ENCODE measurements at regions not wholly inside any gene's neighbourhood (a gene's known extent, or its start where the extent isn't known, plus 50 kb on each side); places are given as distances from the start of the nearest gene placed in this dataset.

- Histone ChIP-seq H3K9me3 (ENCODE audit: control insufficient read depth, low read length) (no peaks in the 10 kb centered on the region), H3K36me3 (ENCODE audit: control insufficient read depth, insufficient read depth, low read length) (no peaks in the 10 kb centered on the region), H3K27ac (ENCODE audit: low read depth, low read length) (no peak overlapping the region), H3K4me3 (ENCODE audit: low read length) (no peak overlapping the region), H3K27me3 (ENCODE audit: control insufficient read depth, insufficient read depth, low read length, poor library complexity, severe bottlenecking) (no peaks in the 10 kb centered on the region), H3K9ac (ENCODE audit: extremely low read depth, low read length, poor library complexity, severe bottlenecking) (no peak overlapping the region), H3K4me1 (ENCODE audit: control insufficient read depth, insufficient read depth, low read length) (no peaks in the 10 kb centered on the region)
- DNase-seq: no peak
- Mint-ChIP-seq H3K4me3 (no peak overlapping the region), H3K9me3 (peaks cover 18% of the 10 kb centered on the region), H3K27me3 (ENCODE audit: insufficient read depth) (no peaks in the 10 kb centered on the region), H3K4me1 (peaks cover 19% of the 10 kb centered on the region), H3K27ac (no peak overlapping the region), H3K36me3 (ENCODE audit: low read depth) (no peaks in the 10 kb centered on the region)
- no peak for TF ChIP-seq CTCF (conservative IDR thresholded peaks at IDR 0.05)
- WGBS, 2 experiments (ENCODE audit: insufficient coverage in 1 of 2, insufficient read length in 1 of 2): 86% methylated on average over 7 of the region's 7 CpGs; no CpG with 5 or more reads in 1 of the 2 experiments
Measured at GRCh38 chr15:91456251-91456718, 356.2 kb downstream of the SV2B start.

- H3K27ac ChIP-seq (ENCODE audit: low read depth, low read length): no peak overlapping the region
- Mint-ChIP-seq H3K9me3 (peaks cover 13% of the 10 kb centered on the region), H3K27me3 (ENCODE audit: insufficient read depth) (no peaks in the 10 kb centered on the region), H3K4me1 (peaks cover 22% of the 10 kb centered on the region), H3K27ac (no peak overlapping the region), H3K4me3 (no peak overlapping the region), H3K36me3 (ENCODE audit: low read depth) (no peaks in the 10 kb centered on the region)
- no peak for TF ChIP-seq CTCF (conservative IDR thresholded peaks at IDR 0.05)
- H3K27me3 ChIP-seq (ENCODE audit: control insufficient read depth, insufficient read depth, low read length, poor library complexity, severe bottlenecking): no peaks in the 10 kb centered on the region
- no peak overlapping the region for H3K4me3 ChIP-seq (ENCODE audit: low read length)
- no peak for DNase-seq
- H3K9me3 ChIP-seq (ENCODE audit: control insufficient read depth, low read length): no peaks in the 10 kb centered on the region
- no peaks in the 10 kb centered on the region for H3K4me1 ChIP-seq (ENCODE audit: control insufficient read depth, insufficient read depth, low read length)
- 77 to 89% methylated on average over 3 of the region's 3 CpGs for WGBS, 2 experiments (ENCODE audit: insufficient coverage in 1 of 2, insufficient read length in 1 of 2)
- H3K9ac ChIP-seq (ENCODE audit: extremely low read depth, low read length, poor library complexity, severe bottlenecking): no peak overlapping the region
- H3K36me3 ChIP-seq (ENCODE audit: control insufficient read depth, insufficient read depth, low read length): no peaks in the 10 kb centered on the region
Measured at GRCh38 chr15:91456921-91457320, 356.9 kb downstream of the SV2B start.

- no peak for TF ChIP-seq CTCF (conservative IDR thresholded peaks at IDR 0.05)
- Histone ChIP-seq H3K4me1 (ENCODE audit: control insufficient read depth, insufficient read depth, low read length) (no peaks in the 10 kb centered on the region), H3K9ac (ENCODE audit: extremely low read depth, low read length, poor library complexity, severe bottlenecking) (no peak overlapping the region), H3K4me3 (ENCODE audit: low read length) (no peak overlapping the region), H3K9me3 (ENCODE audit: control insufficient read depth, low read length) (no peaks in the 10 kb centered on the region), H3K27me3 (ENCODE audit: control insufficient read depth, insufficient read depth, low read length, poor library complexity, severe bottlenecking) (peaks cover 9% of the 10 kb centered on the region), H3K36me3 (ENCODE audit: control insufficient read depth, insufficient read depth, low read length) (no peaks in the 10 kb centered on the region), H3K27ac (ENCODE audit: low read depth, low read length) (no peak overlapping the region)
- Mint-ChIP-seq H3K27me3 (ENCODE audit: insufficient read depth) (peaks cover 4% of the 10 kb centered on the region), H3K4me1 (peaks cover 16% of the 10 kb centered on the region), H3K4me3 (no peak overlapping the region), H3K36me3 (ENCODE audit: low read depth) (no peaks in the 10 kb centered on the region), H3K27ac (no peak overlapping the region), H3K9me3 (no peaks in the 10 kb centered on the region)
- no peak for DNase-seq
- WGBS, 2 experiments (ENCODE audit: insufficient coverage in 1 of 2, insufficient read length in 1 of 2): 87 to 92% methylated on average over 1 to 3 of the region's 3 CpGs
Measured at GRCh38 chr15:91461377-91461776, 361.3 kb downstream of the SV2B start.
